Neural progenitor cell (in vitro differentiated cells): ENCODE measurements at regions not wholly inside any gene's neighbourhood (a gene's known extent, or its start where the extent isn't known, plus 50 kb on each side); places are given as distances from the start of the nearest gene placed in this dataset.
A peak's percentile ranks its signal among the peaks of the same experiment; 100 is the strongest.

Experiments
- CTCF ChIP-seq: fragments of 200-600 bp; sonication (generic); IDR thresholded peaks from 2 replicates; pipeline ENCODE4 v1.5.1; 2017; ENCODE audit warnings: antibody characterized with exemption, mild to moderate bottlenecking
- EZH2 ChIP-seq: fragments of 200-600 bp; sonication (generic); IDR thresholded peaks from 2 replicates; pipeline ENCODE4 v1.6.1; 2017; ENCODE audit warnings: antibody characterized with exemption, mild to moderate bottlenecking, moderate library complexity

GRCh38 chr7:119197877-119198527 lies 973.5 kb downstream of the ANKRD7 start:
- TF ChIP-seq CTCF = peak; percentile 78
- no peak for TF ChIP-seq EZH2
